ENCODE measurements at regions not wholly inside any gene's neighbourhood (a gene's known extent, or its start where the extent isn't known, plus 50 kb on each side); places are given as distances from the start of the nearest gene placed in this dataset.

GRCh38 chr10:130871406-130871805 is 440.1 kb downstream of the TCERG1L start:
- in situ Hi-C loops (cut with MboI), result no loop called here
- H3K27me3 ChIP-seq (replicated peaks; ENCODE audit: insufficient read depth), result no peaks in the 10 kb centered on the region
- no peak overlapping the region for H3K27ac ChIP-seq
- no peaks in the 10 kb centered on the region for H3K4me1 ChIP-seq (ENCODE audit: insufficient read depth)
- no peaks in the 10 kb centered on the region for H3K9me2 ChIP-seq (ENCODE audit: insufficient read depth)
- H3K9ac ChIP-seq, result no peak overlapping the region
- 0 to 12% methylated on average over 1 of the region's 1 CpG for WGBS, 2 experiments (ENCODE audit: low coverage in 1 of 2, low lambda C conversion rate in 2 of 2, missing lambda C conversion rate in 2 of 2)
- H4K20me1 ChIP-seq (ENCODE audit: insufficient read depth), result no peaks in the 10 kb centered on the region
- no peak overlapping the region for H3K4me2 ChIP-seq (ENCODE audit: unreplicated experiment)
- TF ChIP-seq EZH2phosphoT487 (IDR thresholded peaks at IDR 0.05; ENCODE audit: insufficient read depth, low read depth) (no peak), EZH2 (IDR thresholded peaks at IDR 0.05; ENCODE audit: insufficient read depth, poor library complexity, severe bottlenecking) (no peak)
- no peak for DNase-seq
- no peaks in the 10 kb centered on the region for H3K36me3 ChIP-seq (ENCODE audit: low read depth)
- no peaks in the 10 kb centered on the region for H3F3A ChIP-seq (ENCODE audit: insufficient read depth)
- H3K9me3 ChIP-seq (ENCODE audit: low read depth), result no peaks in the 10 kb centered on the region
- H3K4me3 ChIP-seq, result no peak overlapping the region
- no peak overlapping the region for H2AFZ ChIP-seq
- H3K79me2 ChIP-seq (ENCODE audit: insufficient read depth), result no peaks in the 10 kb centered on the region

- H2AFZ ChIP-seq, result no peak overlapping the region
- H3K27ac ChIP-seq, result no peak overlapping the region
- H3K79me2 ChIP-seq (ENCODE audit: insufficient read depth), result no peaks in the 10 kb centered on the region
- in situ Hi-C loops (cut with MboI), result no loop called here
- H3K9me3 ChIP-seq (ENCODE audit: low read depth), result no peaks in the 10 kb centered on the region
- no peak for DNase-seq
- no peaks in the 10 kb centered on the region for H3K27me3 ChIP-seq (replicated peaks; ENCODE audit: insufficient read depth)
- no peak overlapping the region for H3K9ac ChIP-seq
- H3K4me1 ChIP-seq (ENCODE audit: insufficient read depth), result no peaks in the 10 kb centered on the region
- H3K36me3 ChIP-seq (ENCODE audit: low read depth), result no peaks in the 10 kb centered on the region
- TF ChIP-seq EZH2phosphoT487 (IDR thresholded peaks at IDR 0.05; ENCODE audit: insufficient read depth, low read depth) (no peak), EZH2 (IDR thresholded peaks at IDR 0.05; ENCODE audit: insufficient read depth, poor library complexity, severe bottlenecking) (no peak)
- H3K4me2 ChIP-seq (ENCODE audit: unreplicated experiment), result no peak overlapping the region
- H3F3A ChIP-seq (ENCODE audit: insufficient read depth), result no peaks in the 10 kb centered on the region
- WGBS, 2 experiments (ENCODE audit: low coverage in 1 of 2, low lambda C conversion rate in 2 of 2, missing lambda C conversion rate in 2 of 2), result 0 to 5% methylated on average over 1 of the region's 1 CpG
- no peaks in the 10 kb centered on the region for H3K9me2 ChIP-seq (ENCODE audit: insufficient read depth)
- H4K20me1 ChIP-seq (ENCODE audit: insufficient read depth), result no peaks in the 10 kb centered on the region
- H3K4me3 ChIP-seq, result no peak overlapping the region
These were observed 437.9 kb downstream of the TCERG1L start for GRCh38 chr10:130873636-130874035.

DNA sequence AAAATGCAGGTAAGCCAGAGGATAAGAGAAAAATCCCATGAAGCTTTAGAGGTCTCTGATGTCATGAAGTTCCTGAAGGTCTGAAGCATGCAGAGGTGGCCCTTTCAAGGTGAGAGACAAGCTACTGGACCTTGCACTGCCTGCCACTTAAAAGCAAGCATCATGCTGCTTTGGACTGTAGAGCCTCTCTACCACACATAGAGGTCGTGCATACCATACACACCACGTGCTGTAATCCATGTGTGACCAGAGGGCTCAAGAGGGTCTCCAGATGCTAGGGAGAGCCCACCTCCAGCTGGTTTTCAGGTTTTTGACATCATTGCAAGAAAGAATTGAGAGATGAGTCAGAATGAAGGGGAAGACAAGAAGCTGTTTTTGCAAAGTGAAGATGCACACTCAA is 436.4 kb downstream of the TCERG1L start:
- H3K9me3 ChIP-seq (ENCODE audit: low read depth), result no peaks in the 10 kb centered on the region
- no peak overlapping the region for H3K27ac ChIP-seq
- no peaks in the 10 kb centered on the region for H3K79me2 ChIP-seq (ENCODE audit: insufficient read depth)
- H4K20me1 ChIP-seq (ENCODE audit: insufficient read depth), result no peaks in the 10 kb centered on the region
- no peak overlapping the region for H3K4me2 ChIP-seq (ENCODE audit: unreplicated experiment)
- in situ Hi-C loops (cut with MboI), result no loop called here
- DNase-seq, result no peak
- H3K9ac ChIP-seq, result no peak overlapping the region
- H3K36me3 ChIP-seq (ENCODE audit: low read depth), result no peaks in the 10 kb centered on the region
- no peak overlapping the region for H2AFZ ChIP-seq
- H3F3A ChIP-seq (ENCODE audit: insufficient read depth), result no peaks in the 10 kb centered on the region
- H3K27me3 ChIP-seq (replicated peaks; ENCODE audit: insufficient read depth), result no peaks in the 10 kb centered on the region
- no peaks in the 10 kb centered on the region for H3K4me1 ChIP-seq (ENCODE audit: insufficient read depth)
- no peak overlapping the region for H3K4me3 ChIP-seq
- TF ChIP-seq EZH2phosphoT487 (IDR thresholded peaks at IDR 0.05; ENCODE audit: insufficient read depth, low read depth) (no peak), EZH2 (IDR thresholded peaks at IDR 0.05; ENCODE audit: insufficient read depth, poor library complexity, severe bottlenecking) (no peak)
- H3K9me2 ChIP-seq (ENCODE audit: insufficient read depth), result no peaks in the 10 kb centered on the region
- 0 to 3% methylated on average over 2 of the region's 2 CpGs for WGBS, 2 experiments (ENCODE audit: low coverage in 1 of 2, low lambda C conversion rate in 2 of 2, missing lambda C conversion rate in 2 of 2)

GRCh38 chr10:130875897-130876472 is 435.5 kb downstream of the TCERG1L start:
- Histone ChIP-seq H3K27ac (no peak overlapping the region), H3F3A (ENCODE audit: insufficient read depth) (no peaks in the 10 kb centered on the region), H4K20me1 (ENCODE audit: insufficient read depth) (no peaks in the 10 kb centered on the region), H3K9ac (no peak overlapping the region), H3K9me2 (ENCODE audit: insufficient read depth) (no peaks in the 10 kb centered on the region), H2AFZ (no peak overlapping the region), H3K27me3 (replicated peaks; ENCODE audit: insufficient read depth) (no peaks in the 10 kb centered on the region), H3K9me3 (ENCODE audit: low read depth) (no peaks in the 10 kb centered on the region), H3K4me3 (no peak overlapping the region), H3K4me1 (ENCODE audit: insufficient read depth) (no peaks in the 10 kb centered on the region), H3K79me2 (ENCODE audit: insufficient read depth) (no peaks in the 10 kb centered on the region), H3K36me3 (ENCODE audit: low read depth) (no peaks in the 10 kb centered on the region), H3K4me2 (ENCODE audit: unreplicated experiment) (no peak overlapping the region)
- in situ Hi-C loops (cut with MboI), result no loop called here
- TF ChIP-seq EZH2phosphoT487 (IDR thresholded peaks at IDR 0.05; ENCODE audit: insufficient read depth, low read depth) (no peak), EZH2 (IDR thresholded peaks at IDR 0.05; ENCODE audit: insufficient read depth, poor library complexity, severe bottlenecking) (no peak)
- WGBS, 2 experiments (ENCODE audit: low coverage in 1 of 2, low lambda C conversion rate in 2 of 2, missing lambda C conversion rate in 2 of 2), result 22 to 39% methylated on average over 7 of the region's 7 CpGs
- no peak for DNase-seq

GRCh38 chr10:130877126-130877525 is 434.4 kb downstream of the TCERG1L start:
- Histone ChIP-seq H3K79me2 (ENCODE audit: insufficient read depth) (no peaks in the 10 kb centered on the region), H4K20me1 (ENCODE audit: insufficient read depth) (no peaks in the 10 kb centered on the region), H2AFZ (no peak overlapping the region), H3K9ac (no peak overlapping the region), H3K36me3 (ENCODE audit: low read depth) (no peaks in the 10 kb centered on the region), H3K4me3 (no peak overlapping the region), H3K9me3 (ENCODE audit: low read depth) (no peaks in the 10 kb centered on the region), H3K4me1 (ENCODE audit: insufficient read depth) (no peaks in the 10 kb centered on the region), H3K4me2 (ENCODE audit: unreplicated experiment) (no peak overlapping the region), H3K27ac (no peak overlapping the region), H3K9me2 (ENCODE audit: insufficient read depth) (no peaks in the 10 kb centered on the region), H3K27me3 (replicated peaks; ENCODE audit: insufficient read depth) (no peaks in the 10 kb centered on the region), H3F3A (ENCODE audit: insufficient read depth) (no peaks in the 10 kb centered on the region)
- WGBS, 2 experiments (ENCODE audit: low coverage in 1 of 2, low lambda C conversion rate in 2 of 2, missing lambda C conversion rate in 2 of 2), result 4 to 7% methylated on average over 3 of the region's 3 CpGs
- no peak for DNase-seq
- in situ Hi-C loops (cut with MboI), result no loop called here
- TF ChIP-seq EZH2phosphoT487 (IDR thresholded peaks at IDR 0.05; ENCODE audit: insufficient read depth, low read depth), result no peak
- TF ChIP-seq EZH2 (IDR thresholded peaks at IDR 0.05; ENCODE audit: insufficient read depth, poor library complexity, severe bottlenecking), result no peak

All from GM23248 (cell line).